GM13977 (cell line): ENCODE measurements at regions not wholly inside any gene's neighbourhood (a gene's known extent, or its start where the extent isn't known, plus 50 kb on each side); places are given as distances from the start of the nearest gene placed in this dataset.
"Not testable (repeated sequence)": the region's sequence is repeated elsewhere in the genome, so short reads cannot be mapped to it uniquely, and the experiment has no call there.

Experiments
- DNase-seq: peaks from one replicate; pipeline ENCODE4 v3.0.0; 2012; ENCODE audit warnings: low spot score
- in situ Hi-C: fragments of 300-500 bp; cut with MboI; formaldehyde crosslinking; loops from one replicate; pipeline ENCODE4 v1.12.0; 2022; ENCODE audit warnings: low sequenced_read_pairs, low pct_unique_long_range_greater_than_20kb, mixed read lengths, inconsistent platforms; ENCODE audit not compliant: unreplicated experiment
- TF ChIP-seq, protein P1 (sequence below): IDR thresholded peaks from 2 replicates; pipeline ENCODE4 v1.5.1; 2012; ENCODE audit warnings: mild to moderate bottlenecking, control low read depth; ENCODE audit not compliant: insufficient read depth; ENCODE audit errors: extremely low read depth, missing control alignments

DNA sequence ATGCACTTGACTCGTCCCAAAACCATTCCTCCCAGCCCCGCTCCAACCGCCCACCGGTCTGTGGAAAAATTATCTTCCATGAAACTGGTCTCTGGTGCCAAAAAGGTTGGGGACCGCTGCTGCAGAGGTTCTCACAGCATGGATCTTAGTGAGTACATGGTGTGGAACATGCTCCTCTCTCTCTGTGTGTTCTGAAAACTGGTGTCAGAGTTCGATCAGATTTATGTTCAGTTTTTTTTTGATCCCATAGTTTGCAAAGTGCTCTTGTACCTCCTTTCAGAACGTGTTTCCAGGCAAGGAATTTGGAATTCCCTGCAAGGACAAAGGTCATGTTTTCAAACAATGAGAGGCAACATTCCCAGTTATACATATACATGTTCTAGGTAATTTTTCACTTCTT, 61.2 kb upstream of the FAM171A1 start:
- in situ Hi-C loops, result loop anchor here (25.0 kb wide), 1 partner anchor 305 kb away; no protein-coding TSS in a partner anchor
- TF ChIP-seq, protein P1, sequence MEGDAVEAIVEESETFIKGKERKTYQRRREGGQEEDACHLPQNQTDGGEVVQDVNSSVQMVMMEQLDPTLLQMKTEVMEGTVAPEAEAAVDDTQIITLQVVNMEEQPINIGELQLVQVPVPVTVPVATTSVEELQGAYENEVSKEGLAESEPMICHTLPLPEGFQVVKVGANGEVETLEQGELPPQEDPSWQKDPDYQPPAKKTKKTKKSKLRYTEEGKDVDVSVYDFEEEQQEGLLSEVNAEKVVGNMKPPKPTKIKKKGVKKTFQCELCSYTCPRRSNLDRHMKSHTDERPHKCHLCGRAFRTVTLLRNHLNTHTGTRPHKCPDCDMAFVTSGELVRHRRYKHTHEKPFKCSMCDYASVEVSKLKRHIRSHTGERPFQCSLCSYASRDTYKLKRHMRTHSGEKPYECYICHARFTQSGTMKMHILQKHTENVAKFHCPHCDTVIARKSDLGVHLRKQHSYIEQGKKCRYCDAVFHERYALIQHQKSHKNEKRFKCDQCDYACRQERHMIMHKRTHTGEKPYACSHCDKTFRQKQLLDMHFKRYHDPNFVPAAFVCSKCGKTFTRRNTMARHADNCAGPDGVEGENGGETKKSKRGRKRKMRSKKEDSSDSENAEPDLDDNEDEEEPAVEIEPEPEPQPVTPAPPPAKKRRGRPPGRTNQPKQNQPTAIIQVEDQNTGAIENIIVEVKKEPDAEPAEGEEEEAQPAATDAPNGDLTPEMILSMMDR, result no peak
- DNase-seq, result no peak

DNA sequence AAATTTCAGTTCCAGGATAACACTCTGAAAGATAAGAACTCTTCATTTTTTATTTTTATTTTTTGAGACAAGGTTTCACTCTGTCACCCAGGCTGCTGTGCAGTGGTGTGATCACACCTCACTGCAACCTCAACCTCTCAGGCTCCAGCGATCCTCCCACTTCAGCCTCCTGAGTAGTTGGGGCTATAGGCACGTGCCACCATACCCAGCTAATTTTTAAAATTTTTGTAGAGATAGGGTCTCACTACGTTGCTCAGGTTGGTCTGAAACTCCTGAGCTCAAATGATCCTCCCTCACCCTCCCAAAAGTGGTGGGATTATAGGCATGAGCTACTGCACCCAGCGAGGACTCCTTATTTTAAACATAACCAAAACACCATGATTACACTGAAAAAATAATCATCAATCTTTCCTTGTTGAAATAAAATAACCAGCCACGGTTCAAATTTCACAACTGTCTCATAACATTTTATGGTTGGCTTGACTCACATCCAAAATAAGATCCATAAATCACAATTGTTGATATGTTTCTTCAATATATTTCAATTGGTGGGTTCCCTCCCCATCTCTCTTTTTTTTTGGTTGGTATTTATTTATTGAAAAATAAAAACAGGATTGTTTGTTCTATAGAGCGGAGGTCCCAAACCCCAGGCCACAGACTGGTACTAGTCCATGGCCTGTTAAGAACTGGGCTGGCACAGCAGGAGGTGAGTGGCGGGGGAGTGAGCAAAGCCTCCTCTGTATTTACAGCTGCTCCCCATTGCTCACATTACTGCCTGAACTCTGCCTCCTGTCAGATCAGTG, 60.1 kb upstream of the FAM171A1 start:
- TF ChIP-seq, protein P1, result no peak
- in situ Hi-C loops, result loop anchor here (25.0 kb wide), 1 partner anchor 306 kb away; no protein-coding TSS in a partner anchor
- no peak for DNase-seq

DNA sequence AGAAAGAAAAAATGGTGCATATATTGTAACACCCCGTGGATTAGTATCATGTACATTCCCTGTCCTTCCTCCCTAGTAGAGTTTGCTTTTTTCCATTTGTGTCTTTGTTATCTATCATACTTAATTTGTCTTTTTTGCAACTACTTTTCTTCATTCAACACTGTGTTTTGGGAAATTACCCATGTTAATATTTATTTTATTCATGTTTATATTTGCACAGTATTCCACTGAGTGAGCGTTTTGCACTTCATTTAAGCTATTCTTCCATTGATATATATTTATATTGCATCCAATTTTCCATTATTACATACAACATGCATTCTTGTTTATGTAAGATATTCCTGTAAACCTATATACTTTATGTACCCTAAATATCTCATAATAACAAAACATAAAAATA, 57.6 kb upstream of the FAM171A1 start:
- in situ Hi-C loops, result loop anchor here (25.0 kb wide), 1 partner anchor 309 kb away; no protein-coding TSS in a partner anchor
- no peak for DNase-seq
- TF ChIP-seq, protein P1, result no peak

DNA sequence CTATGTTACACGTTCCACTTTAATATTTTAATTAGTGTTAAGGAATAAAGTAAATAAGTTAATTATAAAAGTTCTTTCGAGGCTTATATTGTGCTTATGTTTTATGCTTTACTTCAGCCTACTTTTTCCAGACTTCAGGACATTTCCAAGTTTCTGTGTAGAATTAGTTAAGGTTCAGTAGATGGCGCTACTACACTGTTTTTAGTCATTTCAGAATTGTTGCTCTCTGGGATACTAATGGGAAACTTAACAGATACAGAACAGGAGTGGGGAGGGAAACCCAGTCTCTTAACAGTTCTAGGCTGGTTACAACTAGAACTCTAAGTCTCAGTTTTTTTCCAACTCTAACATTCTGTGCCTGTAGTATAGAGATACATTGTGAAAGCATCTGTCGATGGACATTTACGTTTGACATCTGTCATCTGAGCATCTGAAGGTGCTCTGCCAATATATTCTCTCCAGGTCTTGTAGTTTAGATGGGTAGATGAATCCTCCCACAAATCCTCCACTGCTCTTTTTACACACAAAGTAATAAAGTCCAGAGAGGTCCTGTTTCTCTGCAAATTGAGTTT, 56.8 kb upstream of the FAM171A1 start:
- no peak for DNase-seq

DNA sequence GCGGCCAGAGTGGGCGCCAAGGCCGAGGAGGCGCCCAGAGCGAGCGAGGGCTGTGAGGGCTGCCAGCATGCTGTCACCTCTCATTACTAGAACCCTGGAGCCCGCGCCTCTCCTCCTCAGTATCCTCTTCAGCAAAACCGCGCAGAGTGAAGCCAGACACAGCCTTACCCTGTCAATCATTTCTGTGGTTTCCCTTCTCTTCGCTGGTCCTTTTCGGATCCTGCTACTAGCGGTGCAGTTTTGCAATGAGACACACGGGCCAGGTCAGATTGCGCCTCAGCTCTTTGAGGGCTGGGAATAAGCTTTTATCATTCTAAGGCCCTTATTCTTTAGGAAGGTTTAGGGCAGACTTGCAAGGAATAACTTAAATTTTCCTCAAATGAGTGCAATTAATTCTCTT, 55.5 kb upstream of the FAM171A1 start:
- no peak for DNase-seq
- TF ChIP-seq, protein P1, result no peak
- in situ Hi-C loops, result loop anchor here (25.0 kb wide), 1 partner anchor 311 kb away; no protein-coding TSS in a partner anchor

More for the DNA sequence above, 56.8 kb upstream of the FAM171A1 start:
- in situ Hi-C loops, result loop anchor here (25.0 kb wide), 1 partner anchor 309 kb away; no protein-coding TSS in a partner anchor
- TF ChIP-seq, protein P1, result peak; percentile 37

DNA sequence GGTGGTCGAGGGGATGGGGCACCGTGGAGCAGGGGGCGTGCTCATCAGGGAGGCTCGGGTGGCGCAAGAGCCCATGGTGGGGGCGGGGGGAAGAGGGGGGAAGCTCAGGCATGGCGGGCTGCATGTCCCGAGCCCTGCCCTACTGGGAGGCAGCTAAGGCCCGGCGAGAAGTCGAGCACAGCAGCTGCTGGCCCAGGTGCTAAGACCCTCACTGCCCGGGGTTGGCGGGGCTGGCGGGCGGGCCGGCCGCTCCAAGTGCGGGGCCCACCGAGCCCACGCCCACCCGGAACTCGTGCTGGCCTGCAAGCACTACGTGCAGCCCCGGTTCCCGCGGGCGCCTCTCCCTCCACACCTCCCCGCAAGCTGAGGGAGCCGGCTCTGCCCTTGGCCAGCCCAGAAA, 55.0 kb upstream of the FAM171A1 start:
- DNase-seq, result no peak
- in situ Hi-C loops, result loop anchor here (25.0 kb wide), 1 partner anchor 311 kb away; no protein-coding TSS in a partner anchor
- TF ChIP-seq, protein P1, result no peak

DNA sequence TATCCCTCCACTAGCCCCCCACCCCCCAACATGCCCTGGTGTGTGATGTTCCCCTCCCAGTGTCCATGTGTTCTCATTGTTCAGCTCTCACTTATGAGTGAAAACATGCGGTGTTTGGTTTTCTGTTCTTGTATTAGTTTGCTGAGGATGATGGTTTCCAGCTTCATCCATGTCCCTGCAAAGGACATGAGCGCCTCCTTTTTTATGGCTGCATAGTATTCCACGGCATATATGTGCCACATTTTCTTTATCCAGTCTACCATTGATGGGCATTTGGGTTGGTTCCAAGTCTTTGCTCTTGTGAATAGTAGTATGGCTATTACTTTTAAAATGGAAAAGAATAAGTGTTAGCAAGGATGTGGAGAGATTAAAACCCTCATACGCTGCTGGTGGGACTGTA, 50.8 kb upstream of the FAM171A1 start:
- in situ Hi-C loops, DNase-seq: not testable (repeated sequence)
